HG02759 (cell line): ENCODE measurements at regions not wholly inside any gene's neighbourhood (a gene's known extent, or its start where the extent isn't known, plus 50 kb on each side); places are given as distances from the start of the nearest gene placed in this dataset.

Experiments used
- ATAC-seq: cut with Tn5 transposase; IDR thresholded peaks from one replicate; pipeline ENCODE4 v1.9.1; 2021; ENCODE audit warnings: mild to moderate bottlenecking, moderate library complexity; ENCODE audit not compliant: unreplicated experiment

GRCh38 chr13:112188298-112188610, 121.3 kb downstream of the SOX1 start:
- no peak for ATAC-seq

- no peak for ATAC-seq
Measured at GRCh38 chr13:112193463-112194166, 126.7 kb downstream of the SOX1 start.

- ATAC-seq = no peak
Measured at GRCh38 chr13:112194167-112194530, 127.2 kb downstream of the SOX1 start.

- ATAC-seq = no peak
Measured at GRCh38 chr13:112194579-112194978, 127.6 kb downstream of the SOX1 start.

GRCh38 chr13:112198396-112199010, 131.6 kb downstream of the SOX1 start:
- no peak for ATAC-seq

- no peak for ATAC-seq
Measured at GRCh38 chr13:112200200-112200599, 133.3 kb downstream of the SOX1 start.

GRCh38 chr13:112202266-112202665, 135.3 kb downstream of the SOX1 start:
- no peak for ATAC-seq

- no peak for ATAC-seq
Measured at GRCh38 chr13:112202966-112203365, 136.0 kb downstream of the SOX1 start.

GRCh38 chr13:112203614-112204013, 136.7 kb downstream of the SOX1 start:
- ATAC-seq = no peak

GRCh38 chr13:112204346-112205327, 137.7 kb downstream of the SOX1 start:
- no peak for ATAC-seq

GRCh38 chr13:112205990-112206389, 139.0 kb downstream of the SOX1 start:
- no peak for ATAC-seq

GRCh38 chr13:112207129-112207528, 140.2 kb downstream of the SOX1 start:
- ATAC-seq = no peak

- ATAC-seq = no peak
Measured at GRCh38 chr13:112208656-112209055, 141.7 kb downstream of the SOX1 start.

GRCh38 chr13:112209266-112209665, 142.3 kb downstream of the SOX1 start:
- ATAC-seq = no peak

GRCh38 chr13:112209711-112210110, 142.8 kb downstream of the SOX1 start:
- ATAC-seq = no peak

- no peak for ATAC-seq
Measured at GRCh38 chr13:112210371-112210770, 143.4 kb downstream of the SOX1 start.

- no peak for ATAC-seq
Measured at GRCh38 chr13:112212533-112212932, 145.6 kb downstream of the SOX1 start.

- no peak for ATAC-seq
Measured at GRCh38 chr13:112213467-112214255, 146.7 kb downstream of the SOX1 start.

- ATAC-seq = no peak
Measured at GRCh38 chr13:112215871-112216270, 148.9 kb downstream of the SOX1 start.

GRCh38 chr13:112217431-112217830, 150.5 kb downstream of the SOX1 start:
- no peak for ATAC-seq

- ATAC-seq = no peak
Measured at GRCh38 chr13:112218416-112218815, 151.5 kb downstream of the SOX1 start.
